Osteoblast (primary cell): ENCODE measurements at regions not wholly inside any gene's neighbourhood (a gene's known extent, or its start where the extent isn't known, plus 50 kb on each side); places are given as distances from the start of the nearest gene placed in this dataset.

Experiments
- DNase-seq: peaks from one replicate; pipeline ENCODE4 v3.0.0; 2011; ENCODE audit warnings: low spot score, mixed read lengths; ENCODE audit not compliant: insufficient read length; ENCODE audit errors: missing footprints
- H2AFZ ChIP-seq: 2 replicates; pipeline ENCODE4 v1.6.0; 2011; ENCODE audit warnings: mild to moderate bottlenecking, low read length
- H3K27ac ChIP-seq: 2 replicates; pipeline ENCODE4 v1.5.1; 2011; ENCODE audit warnings: mild to moderate bottlenecking, low read depth, low read length, moderate library complexity
- H3K27me3 ChIP-seq: 2 replicates; pipeline ENCODE4 v1.6.0; 2012; ENCODE audit warnings: mild to moderate bottlenecking, control low read depth, inconsistent platforms, low read length, moderate library complexity; ENCODE audit not compliant: insufficient read depth
- H3K36me3 ChIP-seq: 2 replicates; pipeline ENCODE4 v1.5.1; 2011; ENCODE audit warnings: mild to moderate bottlenecking, low read length, control low read depth, moderate library complexity; ENCODE audit not compliant: insufficient read depth
- H3K4me1 ChIP-seq: 2 replicates; pipeline ENCODE4 v1.5.1; 2011; ENCODE audit warnings: mild to moderate bottlenecking, low read length, control low read depth, moderate library complexity; ENCODE audit not compliant: insufficient read depth
- H3K4me2 ChIP-seq: 2 replicates; pipeline ENCODE4 v1.6.0; 2011; ENCODE audit warnings: mild to moderate bottlenecking, low read length; ENCODE audit not compliant: insufficient read depth
- H3K4me3 ChIP-seq: fragments of 200-600 bp; sonication (generic); 3 replicates; pipeline ENCODE4 v1.5.1; 2012; ENCODE audit warnings: mild to moderate bottlenecking, low read length, inconsistent platforms; ENCODE audit not compliant: insufficient read depth
- H3K79me2 ChIP-seq: 2 replicates; pipeline ENCODE4 v1.6.0; 2012; ENCODE audit warnings: mild to moderate bottlenecking, low read length, control low read depth, inconsistent platforms; ENCODE audit not compliant: insufficient read depth
- H3K9me3 ChIP-seq: 2 replicates; pipeline ENCODE4 v1.5.1; 2011; ENCODE audit warnings: low read depth, low read length, control low read depth
- H4K20me1 ChIP-seq: 2 replicates; pipeline ENCODE4 v1.6.0; 2012; ENCODE audit warnings: mild to moderate bottlenecking, low read length, control low read depth; ENCODE audit not compliant: insufficient read depth
- TF ChIP-seq, protein P1 (sequence below): IDR thresholded peaks from 2 replicates; pipeline ENCODE4 v1.5.1; 2011; ENCODE audit warnings: mild to moderate bottlenecking, low read depth, low read length, moderate library complexity; ENCODE audit errors: extremely low read depth

DNA sequence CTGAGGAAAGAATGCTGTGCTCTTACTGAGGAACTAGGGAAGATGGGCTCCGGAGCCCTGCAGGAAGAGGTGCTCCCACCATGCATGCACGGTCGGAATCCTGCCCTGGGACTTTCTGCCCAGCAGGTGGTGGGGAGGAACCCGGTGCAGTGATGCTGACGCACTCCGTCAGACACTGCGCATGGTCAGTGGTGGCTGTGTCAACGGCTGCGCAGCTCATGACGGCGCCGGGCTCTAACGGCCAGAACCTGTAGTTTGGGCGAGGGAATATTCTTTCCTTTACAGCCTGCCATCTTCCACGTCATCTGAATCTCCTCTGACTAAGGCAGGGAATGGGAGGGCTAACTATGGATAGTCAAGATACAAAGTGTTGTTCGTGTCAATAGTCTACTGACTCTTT, 189.2 kb upstream of the MGMT start:
- no peaks in the 10 kb centered on the region for H3K27me3 ChIP-seq
- no peaks in the 10 kb centered on the region for H3K36me3 ChIP-seq
- no peak for DNase-seq
- H3K4me1 ChIP-seq, result no peaks in the 10 kb centered on the region
- H2AFZ ChIP-seq, result no peak overlapping the region
- H3K9me3 ChIP-seq, result peaks cover 3% of the 10 kb centered on the region
- H3K79me2 ChIP-seq, result no peaks in the 10 kb centered on the region
- no peak overlapping the region for H3K27ac ChIP-seq
- TF ChIP-seq, protein P1, sequence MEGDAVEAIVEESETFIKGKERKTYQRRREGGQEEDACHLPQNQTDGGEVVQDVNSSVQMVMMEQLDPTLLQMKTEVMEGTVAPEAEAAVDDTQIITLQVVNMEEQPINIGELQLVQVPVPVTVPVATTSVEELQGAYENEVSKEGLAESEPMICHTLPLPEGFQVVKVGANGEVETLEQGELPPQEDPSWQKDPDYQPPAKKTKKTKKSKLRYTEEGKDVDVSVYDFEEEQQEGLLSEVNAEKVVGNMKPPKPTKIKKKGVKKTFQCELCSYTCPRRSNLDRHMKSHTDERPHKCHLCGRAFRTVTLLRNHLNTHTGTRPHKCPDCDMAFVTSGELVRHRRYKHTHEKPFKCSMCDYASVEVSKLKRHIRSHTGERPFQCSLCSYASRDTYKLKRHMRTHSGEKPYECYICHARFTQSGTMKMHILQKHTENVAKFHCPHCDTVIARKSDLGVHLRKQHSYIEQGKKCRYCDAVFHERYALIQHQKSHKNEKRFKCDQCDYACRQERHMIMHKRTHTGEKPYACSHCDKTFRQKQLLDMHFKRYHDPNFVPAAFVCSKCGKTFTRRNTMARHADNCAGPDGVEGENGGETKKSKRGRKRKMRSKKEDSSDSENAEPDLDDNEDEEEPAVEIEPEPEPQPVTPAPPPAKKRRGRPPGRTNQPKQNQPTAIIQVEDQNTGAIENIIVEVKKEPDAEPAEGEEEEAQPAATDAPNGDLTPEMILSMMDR, result no peak
- no peak overlapping the region for H3K4me3 ChIP-seq
- no peaks in the 10 kb centered on the region for H4K20me1 ChIP-seq
- H3K4me2 ChIP-seq, result no peak overlapping the region

DNA sequence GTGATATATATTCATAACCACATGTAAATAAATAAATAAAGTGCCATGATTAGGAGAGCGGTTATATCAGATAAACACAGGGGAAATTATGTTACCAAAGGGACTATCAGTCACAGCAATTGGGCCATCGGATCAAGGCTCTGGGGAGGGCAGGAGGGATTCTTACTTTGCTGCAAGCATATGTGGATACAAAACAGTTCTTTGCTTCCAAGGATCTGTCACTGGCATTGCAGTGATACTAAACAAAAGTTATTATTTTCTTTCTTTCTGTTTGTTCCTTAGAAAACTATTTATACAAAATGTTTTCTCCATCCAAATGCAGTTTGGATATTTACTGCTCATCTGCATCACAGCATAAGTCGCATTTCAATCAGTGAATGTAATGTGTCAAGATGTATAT, 188.4 kb upstream of the MGMT start:
- DNase-seq, result no peak
- no peaks in the 10 kb centered on the region for H3K36me3 ChIP-seq
- H3K4me1 ChIP-seq, result no peaks in the 10 kb centered on the region
- TF ChIP-seq, protein P1, result no peak
- H4K20me1 ChIP-seq, result no peaks in the 10 kb centered on the region
- no peaks in the 10 kb centered on the region for H3K27me3 ChIP-seq
- no peaks in the 10 kb centered on the region for H3K79me2 ChIP-seq
- no peak overlapping the region for H2AFZ ChIP-seq
- H3K4me3 ChIP-seq, result no peak overlapping the region
- H3K27ac ChIP-seq, result no peak overlapping the region
- H3K4me2 ChIP-seq, result no peak overlapping the region
- H3K9me3 ChIP-seq, result peaks cover 3% of the 10 kb centered on the region

DNA sequence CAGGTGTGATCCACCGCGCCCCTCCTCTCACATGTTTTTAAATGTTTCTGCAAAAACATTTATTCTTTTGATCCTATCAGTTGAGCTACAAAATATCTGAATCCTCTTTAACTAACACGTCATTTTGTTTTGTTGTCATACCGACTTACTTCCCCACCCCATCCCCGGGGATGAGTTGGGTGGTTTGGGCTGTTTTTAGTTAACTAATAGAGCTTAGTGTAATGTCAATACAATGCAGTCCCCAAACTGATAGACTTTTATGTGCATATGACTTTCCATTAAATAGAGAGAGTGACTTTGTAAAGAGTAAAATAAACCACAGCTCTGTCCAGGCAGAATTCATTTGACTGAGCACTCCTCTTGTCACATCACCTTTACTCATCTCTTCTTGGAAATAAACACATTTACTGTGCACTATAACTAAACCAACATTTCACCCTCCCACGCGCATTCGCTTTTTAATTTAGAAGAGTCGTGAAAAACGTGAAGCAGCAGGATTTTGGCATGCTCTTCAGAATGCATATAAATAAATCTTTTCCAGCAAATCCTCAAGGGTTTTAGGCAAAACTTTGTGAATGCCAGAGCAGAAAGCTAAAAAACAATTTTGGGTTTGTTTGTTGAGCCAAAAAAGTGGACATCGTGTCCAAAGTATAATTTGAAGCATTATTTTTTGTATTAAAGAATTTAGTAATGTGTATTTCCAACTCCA, 187.4 kb upstream of the MGMT start:
- H3K79me2 ChIP-seq, result no peaks in the 10 kb centered on the region
- no peaks in the 10 kb centered on the region for H3K27me3 ChIP-seq
- no peak overlapping the region for H3K4me3 ChIP-seq
- no peak overlapping the region for H3K27ac ChIP-seq
- H4K20me1 ChIP-seq, result no peaks in the 10 kb centered on the region
- H3K9me3 ChIP-seq, result peaks cover 3% of the 10 kb centered on the region
- H3K36me3 ChIP-seq, result no peaks in the 10 kb centered on the region
- no peaks in the 10 kb centered on the region for H3K4me1 ChIP-seq
- DNase-seq, result no peak
- H3K4me2 ChIP-seq, result no peak overlapping the region
- H2AFZ ChIP-seq, result no peak overlapping the region
- TF ChIP-seq, protein P1, result no peak

DNA sequence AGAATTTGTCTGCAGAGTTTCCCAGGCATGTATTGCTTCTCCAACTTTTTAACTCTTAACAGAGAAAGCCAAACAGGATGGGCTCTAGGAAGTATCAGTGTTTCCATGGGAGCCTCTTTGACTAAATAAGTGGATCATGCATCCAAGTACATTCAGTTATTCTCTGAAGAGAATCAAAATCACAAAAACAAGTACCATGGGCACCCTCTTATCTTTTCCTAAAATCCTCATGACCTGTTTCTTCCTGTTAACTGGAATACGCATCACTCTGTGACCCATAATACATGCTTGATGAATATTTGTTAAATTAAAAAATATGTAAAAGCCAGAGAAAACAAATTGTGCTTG, 186.9 kb upstream of the MGMT start:
- no peaks in the 10 kb centered on the region for H3K36me3 ChIP-seq
- no peak overlapping the region for H3K4me2 ChIP-seq
- no peaks in the 10 kb centered on the region for H3K79me2 ChIP-seq
- no peaks in the 10 kb centered on the region for H4K20me1 ChIP-seq
- H3K4me1 ChIP-seq, result no peaks in the 10 kb centered on the region
- H3K4me3 ChIP-seq, result no peak overlapping the region
- no peak for DNase-seq
- TF ChIP-seq, protein P1, result no peak
- no peaks in the 10 kb centered on the region for H3K27me3 ChIP-seq
- no peak overlapping the region for H2AFZ ChIP-seq
- peaks cover 3% of the 10 kb centered on the region for H3K9me3 ChIP-seq
- H3K27ac ChIP-seq, result no peak overlapping the region
